ENCODE measurements at regions not wholly inside any gene's neighbourhood (a gene's known extent, or its start where the extent isn't known, plus 50 kb on each side); places are given as distances from the start of the nearest gene placed in this dataset.
"Not testable (repeated sequence)": the region's sequence is repeated elsewhere in the genome, so short reads cannot be mapped to it uniquely, and the experiment has no call there.

DNA sequence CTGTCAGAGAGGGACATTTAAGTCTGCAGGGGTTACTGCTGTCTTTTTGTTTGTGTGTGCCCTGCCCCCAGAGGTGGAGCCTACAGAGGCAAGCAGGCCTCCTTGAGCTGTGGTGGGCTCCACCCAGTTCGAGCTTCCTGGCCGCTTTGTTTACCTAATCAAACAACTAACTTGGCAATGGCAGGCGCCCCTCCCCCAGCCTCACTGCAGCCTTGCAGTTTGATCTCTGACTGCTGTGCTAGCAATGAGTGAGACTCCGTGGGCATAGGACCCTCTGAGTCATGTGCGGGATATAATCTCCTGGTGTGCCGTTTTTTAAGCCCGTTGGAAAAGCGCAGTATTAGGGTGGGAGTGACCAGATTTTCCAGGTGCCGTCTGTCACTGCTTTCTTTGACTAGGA lies 216.8 kb upstream of the CDKN2B start:
- DNase-seq, result not testable (repeated sequence)

DNA sequence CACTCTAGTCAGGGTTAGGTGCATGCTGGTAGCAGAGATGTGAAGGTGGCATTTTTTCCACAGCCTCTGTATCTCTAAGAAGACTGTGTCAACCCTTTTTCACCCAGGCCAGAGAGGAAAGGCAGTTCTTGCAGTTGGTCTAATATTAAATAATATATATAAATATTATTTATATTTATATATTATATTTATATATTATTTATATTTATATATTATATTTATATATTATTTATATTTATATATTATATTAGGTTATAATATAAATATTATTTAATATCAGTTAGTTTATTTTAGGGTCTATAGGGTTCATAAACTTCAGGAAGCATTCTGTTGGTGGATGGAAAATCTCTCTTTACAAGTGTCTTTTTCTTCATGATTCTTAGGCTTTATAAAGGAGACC lies 218.6 kb upstream of the DMRTA1 start:
- no peak for DNase-seq

DNA sequence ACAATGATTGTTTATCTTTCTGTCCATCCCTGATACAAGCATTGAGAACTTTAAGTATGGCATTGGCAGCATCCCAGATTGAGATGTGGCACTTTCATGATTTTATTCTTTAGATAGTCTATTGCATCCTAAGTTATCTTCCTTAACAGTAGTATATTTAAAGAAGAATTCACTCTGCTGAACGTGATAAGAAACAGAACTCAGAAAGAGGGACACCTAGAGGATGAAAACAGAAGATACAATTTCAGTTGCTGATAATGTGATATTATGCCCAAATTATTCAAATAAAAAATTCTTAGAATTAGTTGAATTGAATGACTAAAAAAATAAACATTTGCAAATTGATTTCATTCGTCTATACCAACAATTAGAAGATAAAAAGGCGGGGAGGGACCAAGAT lies 218.1 kb upstream of the DMRTA1 start:
- no peak for DNase-seq

DNA sequence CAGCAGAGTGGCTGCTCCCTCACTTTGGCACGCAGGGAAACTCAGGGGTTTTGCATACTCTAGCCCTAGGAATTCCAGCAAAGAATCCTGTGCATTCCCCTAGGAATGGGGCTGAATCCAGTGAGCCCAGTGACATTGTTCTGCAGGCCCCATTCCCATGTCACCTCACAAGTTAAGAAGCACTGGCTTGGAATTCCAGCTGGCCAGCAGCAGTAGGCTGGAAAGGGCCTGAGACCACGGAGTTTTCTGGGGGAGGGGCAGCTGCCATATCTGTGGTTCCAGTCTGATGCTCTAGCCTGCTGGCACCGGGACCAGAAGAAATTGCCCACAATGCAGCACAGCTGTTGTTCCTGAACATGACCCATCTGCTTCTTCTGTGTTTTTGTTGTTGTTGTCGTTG lies 217.6 kb upstream of the DMRTA1 start:
- no peak for DNase-seq

DNA sequence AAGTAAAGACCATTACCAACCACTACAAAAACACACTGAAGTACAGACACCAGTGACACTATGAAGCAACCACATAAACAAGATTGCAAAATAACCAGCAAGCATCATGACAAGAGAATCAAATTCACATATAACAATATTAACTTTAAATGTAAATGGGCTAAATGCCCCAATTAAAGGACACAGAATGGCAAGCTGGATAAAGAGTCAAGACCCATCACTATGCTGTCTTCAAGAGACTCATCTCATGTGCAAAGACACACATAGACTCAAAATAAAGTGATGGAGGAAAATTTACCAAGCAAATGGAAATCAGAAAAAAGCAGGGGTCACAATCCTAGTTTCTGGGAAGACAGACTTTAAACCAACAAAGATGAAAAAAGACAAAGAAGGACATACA lies 215.3 kb upstream of the DMRTA1 start:
- DNase-seq, result not testable (repeated sequence)

DNA sequence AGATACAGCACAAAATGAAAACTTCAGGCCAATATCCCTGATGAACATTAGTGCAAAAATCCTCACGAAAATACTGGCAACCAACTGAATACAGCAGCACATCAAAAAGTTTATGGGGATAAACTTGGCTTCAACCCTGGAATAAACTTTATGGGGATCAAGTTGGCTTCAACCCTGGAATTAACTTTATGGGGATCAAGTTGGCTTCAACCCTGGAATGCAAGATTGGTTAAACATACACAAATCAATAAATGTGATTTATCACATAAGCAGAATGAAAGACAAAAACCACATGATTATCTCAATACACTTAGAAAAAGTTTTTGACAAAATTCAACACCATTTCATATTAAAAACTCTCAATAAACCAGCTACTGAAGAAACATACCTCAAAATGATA lies 213.7 kb upstream of the DMRTA1 start:
- DNase-seq, result no peak

DNA sequence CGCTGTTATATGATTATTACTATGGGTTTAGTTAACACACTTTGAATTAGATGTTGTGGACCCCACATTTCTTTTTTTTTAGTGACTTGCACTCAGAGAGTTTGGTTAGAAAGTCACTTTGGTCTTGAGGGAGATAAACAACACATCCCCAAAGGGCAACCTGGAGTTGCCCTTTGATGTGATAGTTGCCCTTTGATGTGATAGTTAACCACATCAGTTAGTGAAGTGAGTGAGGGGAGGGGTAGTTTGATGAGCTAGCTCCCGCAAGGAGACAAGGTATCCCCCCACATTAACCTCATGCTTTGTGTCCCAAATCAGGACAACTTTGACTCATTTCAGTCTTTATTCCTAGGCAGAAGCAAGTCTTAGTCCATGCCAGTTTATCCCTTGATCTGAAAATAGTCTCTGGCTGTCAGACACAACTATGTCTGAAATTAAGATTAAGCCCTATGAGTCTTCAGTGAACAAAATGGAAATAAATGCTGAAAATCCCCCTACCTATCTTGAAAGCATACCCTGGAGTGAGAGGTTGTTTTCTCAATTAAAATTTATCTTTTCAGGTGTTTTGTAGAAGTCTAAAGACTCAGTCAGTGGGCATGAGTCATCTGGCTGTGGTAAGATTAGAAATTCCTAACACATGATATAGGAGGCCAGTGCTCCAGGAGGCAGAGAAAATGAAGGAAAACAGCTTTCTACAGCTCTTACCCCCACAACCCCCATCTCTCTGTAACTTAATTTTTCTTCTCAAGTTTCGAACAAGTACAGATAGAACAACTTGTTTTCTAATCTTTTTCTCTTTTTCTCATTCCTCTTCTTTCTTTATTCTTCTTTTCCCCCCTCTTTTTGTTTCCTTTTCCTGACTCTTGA lies 208.9 kb upstream of the DMRTA1 start:
- no peak for DNase-seq

DNA sequence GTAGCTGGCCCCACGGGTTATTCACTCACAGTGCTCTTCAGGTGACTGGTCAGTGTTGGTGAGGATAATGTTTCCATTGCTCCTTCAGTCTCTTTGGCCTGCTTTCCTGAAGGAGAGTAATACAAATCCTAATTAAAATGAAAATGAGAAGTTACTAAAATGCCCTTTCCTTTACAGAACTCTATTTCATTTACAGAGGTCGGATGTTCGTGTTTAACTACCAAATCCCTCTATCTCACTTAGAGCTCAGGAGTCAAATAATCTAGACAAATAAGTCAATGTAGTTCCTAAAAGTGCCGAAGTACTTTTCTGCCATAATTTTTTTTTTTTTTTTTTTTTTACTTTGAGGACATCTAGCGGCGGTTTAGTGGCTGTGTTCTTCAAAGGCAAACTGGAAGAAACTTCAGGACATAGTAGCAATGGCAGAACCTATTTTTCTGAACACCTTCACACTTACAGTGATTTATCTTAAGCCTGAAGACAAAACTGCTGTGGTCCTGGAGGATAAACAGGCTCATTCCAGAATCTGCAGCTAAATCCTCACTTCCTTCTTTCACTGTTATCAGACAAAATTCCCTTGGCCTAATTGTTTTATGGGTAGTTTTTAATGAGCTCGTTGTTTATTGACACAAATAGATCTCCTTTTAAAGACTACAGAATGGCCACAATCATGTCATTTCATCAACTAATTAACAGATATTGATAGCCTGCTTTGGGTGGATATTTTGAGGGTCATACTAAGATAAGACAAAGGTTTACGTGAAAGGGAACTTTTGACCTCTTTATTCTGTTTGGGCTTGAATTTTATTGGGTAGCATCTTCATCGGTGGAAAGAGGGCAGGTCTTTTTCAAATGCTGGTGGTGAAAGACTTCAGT lies 207.6 kb upstream of the DMRTA1 start:
- DNase-seq, result peak; percentile 30

DNA sequence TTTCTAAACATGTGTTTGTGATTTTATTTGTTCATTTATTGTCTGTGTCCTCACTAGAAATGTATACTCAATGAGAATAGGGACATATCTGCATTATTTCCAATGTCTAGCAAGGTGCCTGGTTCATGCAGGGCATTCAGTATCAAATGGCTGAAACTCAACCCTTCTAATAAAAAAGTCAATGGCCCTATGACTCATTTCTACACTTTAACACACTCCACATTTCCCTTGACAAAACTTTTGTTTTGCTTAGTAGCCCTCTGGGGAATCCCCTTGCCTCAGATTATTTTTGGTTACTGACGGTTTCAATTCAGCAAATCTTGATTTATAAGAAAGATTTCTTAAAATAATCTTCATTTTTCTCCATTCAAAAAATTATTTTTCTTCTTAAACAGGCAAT lies 206.0 kb upstream of the DMRTA1 start:
- DNase-seq, result no peak

DNA sequence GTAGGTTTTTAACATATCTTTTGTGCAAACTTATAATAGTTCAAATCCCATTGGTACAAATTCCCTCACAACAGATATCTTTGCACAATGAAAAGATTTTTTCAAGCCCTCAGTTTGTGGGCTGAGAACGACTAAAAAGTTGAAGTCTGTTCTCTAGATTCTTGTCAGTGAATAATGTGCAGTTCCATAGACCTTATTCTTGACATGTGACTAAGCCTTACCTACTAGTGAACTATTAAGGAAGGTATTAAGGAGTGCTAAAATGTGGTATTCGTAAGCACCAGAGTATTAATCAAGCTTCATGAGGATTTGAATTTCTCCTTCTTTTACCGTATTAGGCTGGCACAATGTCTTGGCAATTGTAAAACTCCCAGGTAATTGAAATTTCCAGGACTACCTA lies 205.6 kb upstream of the DMRTA1 start:
- DNase-seq, result no peak

DNA sequence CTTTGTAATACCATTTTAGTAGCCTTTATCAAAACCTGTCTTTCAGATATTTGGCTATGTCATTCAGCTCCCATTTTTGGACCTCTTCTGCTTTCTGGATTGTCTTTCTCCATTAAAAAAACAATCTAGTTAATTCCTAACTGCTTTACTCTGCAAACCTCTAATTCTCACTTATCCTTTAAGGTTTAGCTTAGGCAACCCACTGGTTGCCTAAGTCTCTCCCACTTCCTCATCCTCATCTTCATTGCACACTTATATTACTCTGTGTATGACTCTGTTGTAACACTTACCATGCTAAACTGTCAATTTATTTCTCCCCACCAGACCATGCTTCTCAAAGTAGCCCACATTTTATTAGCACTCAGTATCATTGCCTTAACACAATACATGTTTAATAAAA lies 205.0 kb upstream of the DMRTA1 start:
- no peak for DNase-seq

DNA sequence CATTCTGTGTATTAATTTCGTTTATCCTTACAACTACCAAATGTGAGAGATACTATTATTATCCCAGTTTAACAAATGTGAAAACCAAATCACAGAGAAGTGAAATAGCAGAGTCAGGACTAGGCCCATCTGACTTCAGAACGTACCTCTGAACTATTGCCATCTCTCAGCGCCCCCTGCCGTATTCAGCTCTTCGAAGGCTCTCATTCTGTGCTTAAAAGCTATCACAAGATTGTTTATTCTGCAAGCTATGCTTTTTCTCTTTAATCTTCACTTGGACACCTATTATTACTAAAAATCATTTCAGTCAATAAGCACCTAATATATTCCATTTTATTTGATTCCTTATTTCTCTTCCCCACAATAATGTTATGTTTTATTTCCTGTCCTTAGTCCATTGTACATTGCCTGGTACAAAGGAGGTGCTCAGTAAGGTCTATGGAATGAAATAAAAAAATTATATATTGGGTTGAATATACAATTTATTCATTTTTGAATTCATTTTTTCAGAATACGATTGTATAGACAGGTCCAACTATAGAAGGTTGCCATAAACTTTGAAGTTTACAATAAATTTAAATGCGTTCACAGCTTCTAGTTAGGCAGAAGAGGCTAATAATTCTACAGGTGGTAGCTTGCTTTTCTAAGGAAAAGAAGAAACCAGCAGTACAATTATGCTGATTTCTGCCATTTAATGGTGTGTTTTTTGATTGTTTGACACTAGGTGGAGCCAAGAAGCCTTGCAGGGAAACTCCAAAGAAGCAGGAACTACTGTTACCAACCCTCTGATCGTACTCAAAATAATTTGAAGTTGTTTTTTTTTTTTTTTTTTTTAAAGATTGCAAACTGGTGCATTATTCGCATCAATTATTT lies 202.2 kb upstream of the DMRTA1 start:
- DNase-seq, result peak; percentile 15

DNA sequence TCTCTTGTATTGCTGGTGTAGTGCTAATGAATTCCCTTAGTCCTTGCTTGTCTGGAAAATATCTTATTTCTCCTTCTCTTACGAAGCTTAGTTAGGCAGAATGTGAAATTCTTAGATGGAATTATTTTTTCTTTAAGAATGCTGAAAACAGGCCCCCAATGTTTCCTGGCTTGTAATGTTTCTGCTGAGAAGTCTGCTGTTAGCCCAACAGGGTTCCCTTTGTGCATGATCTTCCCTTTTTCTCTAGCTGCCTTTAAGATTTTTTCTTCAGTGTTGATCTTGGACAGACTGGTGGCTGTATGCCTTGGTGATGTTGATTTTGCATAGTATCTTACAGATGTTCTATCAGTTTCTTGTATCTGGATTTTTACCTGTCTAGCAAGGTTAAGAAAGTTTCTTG lies 191.3 kb upstream of the DMRTA1 start:
- DNase-seq, result no peak

DNA sequence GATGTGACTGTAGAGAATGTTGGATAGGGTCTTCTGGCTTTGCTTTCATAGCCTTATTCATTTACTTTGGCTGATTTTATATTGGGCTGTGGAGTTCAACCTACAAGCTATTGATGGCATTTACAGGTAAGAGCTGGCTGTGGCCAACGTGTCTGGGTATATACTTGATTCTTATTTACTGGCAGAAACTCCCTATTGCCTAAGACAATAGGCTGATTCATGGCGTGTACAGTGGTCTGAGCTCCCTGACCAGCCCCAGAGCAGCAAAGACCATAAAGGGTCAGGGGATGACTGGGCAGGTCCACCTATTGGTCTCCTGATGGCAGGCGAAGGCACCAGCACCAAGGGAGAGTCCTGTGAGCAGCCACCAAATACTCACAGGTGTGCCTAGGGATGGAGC lies 190.2 kb upstream of the DMRTA1 start:
- no peak for DNase-seq

DNA sequence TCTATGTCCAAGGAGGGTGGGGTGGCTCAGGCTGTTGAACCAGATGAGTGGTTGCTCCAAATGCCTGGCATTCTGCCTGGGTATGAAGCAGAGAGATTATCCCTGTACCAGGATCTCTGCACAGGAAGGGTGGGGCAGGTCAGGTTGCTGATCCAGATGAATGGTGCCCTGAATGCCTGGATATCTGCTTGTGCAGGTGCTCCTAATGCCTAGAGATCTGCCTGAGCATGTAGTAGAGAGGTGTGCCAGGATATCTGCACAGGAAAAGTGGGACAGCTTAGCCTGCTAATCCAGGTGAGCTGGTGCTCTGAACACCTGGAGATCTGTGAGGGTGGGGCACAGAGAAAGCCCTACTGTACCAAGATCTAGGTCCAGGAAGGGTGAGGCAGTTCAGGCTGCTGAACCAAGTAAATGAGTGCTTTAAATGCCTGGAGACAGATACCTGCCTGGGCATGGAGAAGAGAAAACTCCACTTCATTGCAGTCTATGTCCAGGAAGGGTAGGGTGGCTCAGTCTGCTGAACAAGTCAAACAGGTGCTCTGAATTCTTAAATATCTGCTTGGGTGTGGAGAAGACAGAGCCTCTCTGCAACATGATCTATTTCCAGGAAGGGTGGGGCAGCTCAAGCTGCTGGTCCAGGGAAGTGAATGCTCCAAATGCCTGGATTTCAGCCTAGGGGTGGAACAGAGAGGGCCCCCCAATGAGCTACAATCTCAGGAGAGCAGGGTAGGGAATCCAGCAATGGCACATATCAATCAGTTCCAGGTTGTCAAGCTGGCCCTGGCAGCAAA lies 189.4 kb upstream of the DMRTA1 start:
- DNase-seq, result no peak

DNA sequence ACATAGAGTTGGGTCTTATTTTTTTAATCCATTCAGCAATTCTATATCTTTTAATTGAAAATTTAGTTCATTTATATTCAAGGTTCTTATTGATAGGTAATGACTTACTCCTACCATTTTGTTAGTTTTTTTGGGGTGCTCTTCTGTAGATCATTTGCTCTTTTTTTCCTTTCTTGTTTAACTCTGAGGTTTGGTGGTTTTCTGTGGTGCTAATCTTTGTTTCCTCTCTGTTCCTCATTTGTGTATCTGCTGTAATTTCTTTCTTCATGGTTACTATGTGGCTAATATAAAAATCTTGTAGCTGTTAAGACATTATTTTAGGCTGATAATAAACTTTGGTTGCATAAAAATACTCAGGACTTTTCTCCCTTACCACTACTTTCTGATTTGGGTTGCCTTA lies 181.6 kb upstream of the DMRTA1 start:
- DNase-seq, result no peak

DNA sequence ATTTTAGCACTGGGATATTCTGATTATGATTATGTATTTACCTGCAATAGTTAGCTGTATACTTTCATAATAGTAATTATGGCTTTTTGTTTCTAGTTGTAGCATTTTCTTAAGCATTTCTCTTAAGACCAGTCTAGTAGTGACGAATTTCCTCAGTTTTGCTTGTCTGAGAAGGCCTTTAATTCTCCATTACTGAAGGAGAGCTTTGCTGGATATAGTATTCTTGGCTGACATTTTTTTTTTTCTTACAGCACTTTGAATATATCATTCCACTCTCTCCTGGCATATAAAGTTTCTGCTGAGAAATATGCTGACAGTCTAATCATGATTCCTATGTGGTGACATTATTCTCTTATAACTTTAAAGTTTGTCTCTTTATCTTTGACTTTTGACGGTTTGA lies 181.1 kb upstream of the DMRTA1 start:
- no peak for DNase-seq

DNA sequence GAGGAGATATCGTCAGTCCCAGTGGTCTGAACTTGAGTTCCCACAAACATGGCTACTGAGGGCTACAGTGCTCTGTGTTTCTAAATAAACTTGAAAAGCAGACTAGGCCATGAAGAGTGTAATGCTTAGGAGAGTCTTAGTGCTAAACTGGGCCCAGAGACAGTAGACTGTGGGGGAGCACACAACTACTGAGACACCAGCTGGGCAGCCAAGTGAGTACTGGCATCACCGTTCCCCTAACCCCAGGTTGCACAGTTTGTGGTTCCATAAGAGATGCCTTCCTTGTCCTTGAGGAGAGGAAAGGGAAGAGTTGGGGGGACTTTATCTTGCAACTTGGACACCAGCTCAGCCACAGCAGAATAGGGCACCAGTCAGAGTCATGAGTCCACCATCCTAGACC lies 172.1 kb upstream of the DMRTA1 start:
- DNase-seq, result no peak

DNA sequence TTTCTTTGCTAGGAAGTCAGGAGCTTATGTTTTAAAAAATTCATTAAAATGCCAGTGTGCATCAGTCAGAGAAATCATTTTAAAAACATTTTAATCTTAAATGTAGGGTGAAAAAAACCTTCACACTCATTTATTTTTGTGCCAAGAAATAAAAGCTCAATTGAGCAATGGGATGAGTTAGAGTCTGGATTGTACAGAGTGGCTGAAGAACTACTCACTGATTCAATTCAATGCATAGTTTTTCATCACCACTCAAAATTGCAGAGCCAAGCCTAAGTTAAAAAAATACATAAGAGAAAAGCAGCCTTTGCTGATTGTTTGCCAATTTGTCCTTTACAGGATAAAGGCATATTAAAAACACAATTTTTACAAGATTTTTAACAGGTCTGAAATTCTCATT lies 168.2 kb upstream of the DMRTA1 start:
- DNase-seq, result no peak

DNA sequence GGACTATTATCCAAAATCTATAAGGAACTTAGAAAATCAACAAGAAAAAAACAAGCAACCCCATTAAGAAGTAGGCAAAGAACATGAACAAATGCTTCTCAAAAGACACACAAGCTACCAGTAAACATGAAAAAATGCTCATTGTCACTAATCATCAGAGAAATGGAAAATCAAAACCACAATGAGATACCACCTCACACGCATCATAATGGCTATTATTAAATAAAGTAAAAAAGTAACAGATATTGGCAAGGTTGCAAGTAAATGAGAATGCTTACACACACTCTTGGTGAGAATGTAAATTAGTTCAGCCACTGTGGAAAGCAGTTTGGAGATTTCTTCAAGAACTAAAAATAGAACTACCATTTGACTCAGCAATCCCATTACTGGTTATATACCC lies 167.0 kb upstream of the DMRTA1 start:
- no peak for DNase-seq

DNA sequence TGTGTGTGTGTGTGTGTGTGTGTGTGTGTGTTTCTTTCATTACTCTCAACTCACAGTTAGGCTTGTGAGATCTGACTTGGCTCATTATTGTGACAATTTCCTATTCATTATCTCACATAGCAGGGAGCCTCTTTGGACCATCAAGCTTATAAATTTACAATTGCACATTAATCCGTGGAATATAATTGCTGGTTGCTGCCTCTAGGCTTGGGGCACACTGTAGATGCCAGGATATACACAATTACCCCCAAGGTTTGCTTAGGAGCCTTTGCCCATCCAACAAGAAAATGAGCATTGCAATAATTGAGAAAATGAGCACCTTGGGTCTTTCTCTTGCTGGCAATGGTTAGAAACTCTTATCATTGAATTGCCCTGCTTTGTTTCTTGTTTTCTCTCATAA lies 161.6 kb upstream of the DMRTA1 start:
- no peak for DNase-seq

DNA sequence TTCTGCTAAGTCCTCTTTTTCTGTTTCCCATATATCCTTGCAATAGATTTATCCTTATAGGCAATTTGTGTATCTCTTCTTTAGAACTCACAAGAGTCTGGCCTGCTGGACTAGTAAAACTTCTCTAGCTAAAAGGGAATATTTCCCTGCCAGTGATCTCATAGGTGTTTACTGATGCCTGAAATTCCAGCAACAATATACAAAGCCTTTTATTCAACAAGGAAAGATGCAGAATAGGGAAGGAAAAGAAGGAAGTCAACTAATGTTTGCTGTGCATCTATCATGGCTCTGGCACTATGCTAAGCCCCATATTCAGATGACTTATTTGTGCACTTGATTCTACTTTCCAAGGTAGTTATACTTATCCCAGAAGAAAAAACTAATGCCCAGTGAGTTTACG lies 160.0 kb upstream of the DMRTA1 start:
- DNase-seq, result no peak

Data from left kidney (tissue), 1 donor.